Fibroblast of lung (primary cell): ENCODE measurements at regions not wholly inside any gene's neighbourhood (a gene's known extent, or its start where the extent isn't known, plus 50 kb on each side); places are given as distances from the start of the nearest gene placed in this dataset.

Source experiments
- CTCF ChIP-seq, 2 donors: IDR thresholded peaks in 1 of 2; conservative IDR thresholded peaks in 1 of 2; 1 replicate in 1 of 2; 2 replicates in 1 of 2; pipeline ENCODE4 v1.5.1; 2011 to 2012; ENCODE audit warnings: low read length in 2 of 2, control low read depth in 1 of 2, inconsistent platforms in 1 of 2, low read depth in 1 of 2, mild to moderate bottlenecking in 1 of 2
- EZH2 ChIP-seq: IDR thresholded peaks from 2 replicates; pipeline ENCODE4 v1.5.1; 2012; ENCODE audit warnings: low read length, control low read depth, mild to moderate bottlenecking; ENCODE audit errors: missing control alignments

GRCh38 chr3:64954995-64955636, 267.3 kb upstream of the ADAMTS9 start:
- no peak for TF ChIP-seq CTCF (conservative IDR thresholded peaks at IDR 0.05 in 1 of 2, IDR thresholded peaks at IDR 0.05 in 1 of 2; ENCODE audit: low read depth in 1 of 2, low read length in 2 of 2)
- TF ChIP-seq EZH2: no peak
